ENCODE measurements at regions not wholly inside any gene's neighbourhood (a gene's known extent, or its start where the extent isn't known, plus 50 kb on each side); places are given as distances from the start of the nearest gene placed in this dataset.

GRCh38 chr2:216294305-216294704 is 78.0 kb downstream of the MARCHF4 start:
- H3K79me1 ChIP-seq (ENCODE audit: insufficient read depth, low read depth, low read length, poor library complexity, severe bottlenecking), result no peaks in the 10 kb centered on the region
- peaks cover 3% of the 10 kb centered on the region; the same call in 1 of the 2 replicates for H3K27me3 Mint-ChIP-seq (ENCODE audit: low read depth)
- no peaks in the 10 kb centered on the region for H4K20me1 ChIP-seq (ENCODE audit: control insufficient read depth, insufficient read depth, insufficient read length)
- no peak overlapping the region for H3T11ph ChIP-seq (ENCODE audit: low read length)
- H2BK12ac ChIP-seq (ENCODE audit: insufficient read length, low read depth, low read length), result no peak overlapping the region
- H2AK5ac ChIP-seq (ENCODE audit: insufficient read length, low read length), result no peak overlapping the region
- H3K27ac Mint-ChIP-seq, result no peak overlapping the region
- no peaks in the 10 kb centered on the region for H3K36me3 Mint-ChIP-seq (ENCODE audit: insufficient read depth in 1 of 3, low read depth in 3 of 3)
- H3K27me3 ChIP-seq (ENCODE audit: insufficient read depth, low read length), result no peaks in the 10 kb centered on the region
- peaks cover 2% of the 10 kb centered on the region; the same call in 1 of the 2 replicates for H3K4me1 ChIP-seq (ENCODE audit: insufficient read depth, low read length)
- DNase-seq, result no peak
- H2AFZ ChIP-seq (ENCODE audit: low read length), result no peak overlapping the region
- H2BK15ac ChIP-seq (ENCODE audit: low read depth, low read length), result no peak overlapping the region
- H3K4me2 ChIP-seq (ENCODE audit: insufficient read depth, insufficient read length, low read length), result no peak overlapping the region
- H3K4me1 Mint-ChIP-seq, result peaks cover 20 to 24% of the 10 kb centered on the region in 2 experiments
- H2BK120ac ChIP-seq (ENCODE audit: low read depth, low read length, poor library complexity, severe bottlenecking), result no peak overlapping the region
- no peak overlapping the region for H3K9ac ChIP-seq (ENCODE audit: extremely low read depth, insufficient read length, low read length)
- no peak overlapping the region for H3K18ac ChIP-seq (ENCODE audit: insufficient read length, low read depth, low read length)
- no peak overlapping the region for H3K14ac ChIP-seq (ENCODE audit: insufficient read depth, low read length)
- H3K23me2 ChIP-seq (ENCODE audit: insufficient read length, low read depth, low read length, poor library complexity, severe bottlenecking), result no peaks in the 10 kb centered on the region
- H3K79me2 ChIP-seq (ENCODE audit: insufficient read depth, low read length), result no peaks in the 10 kb centered on the region
- H2BK20ac ChIP-seq (ENCODE audit: low read depth, low read length, poor library complexity, severe bottlenecking), result no peak overlapping the region
- H3K4ac ChIP-seq (ENCODE audit: low read depth, low read length), result no peak overlapping the region
- H3K4me3 Mint-ChIP-seq, result no peak overlapping the region
- H3K9me3 ChIP-seq (ENCODE audit: control insufficient read depth, low read depth, low read length), result no peaks in the 10 kb centered on the region
- H4K91ac ChIP-seq (ENCODE audit: insufficient read length, low read depth, low read length), result no peak overlapping the region
- no peak overlapping the region for H3K23ac ChIP-seq (ENCODE audit: insufficient read length, low read depth, low read length)
- H3K56ac ChIP-seq (ENCODE audit: insufficient read length, low read depth, low read length), result no peak overlapping the region
- no peak overlapping the region for H3K27ac ChIP-seq (ENCODE audit: insufficient read length, low read depth, low read length)
- H2BK5ac ChIP-seq (ENCODE audit: insufficient read length, low read length), result no peak overlapping the region
- no peak overlapping the region for H4K5ac ChIP-seq (ENCODE audit: insufficient read length, low read depth, low read length)
- WGBS (ENCODE audit: extremely low coverage, insufficient read length, low lambda C conversion rate), result no CpG with 5 or more reads among the region's 2 CpGs
- no peak overlapping the region for H4K8ac ChIP-seq (replicated peaks; ENCODE audit: insufficient read length, low read depth, low read length)
- no peak for TF ChIP-seq CTCF (conservative IDR thresholded peaks at IDR 0.05)
- no peaks in the 10 kb centered on the region for H3K9me3 Mint-ChIP-seq
